Neuronal stem cell (in vitro differentiated cells): ENCODE measurements at regions not wholly inside any gene's neighbourhood (a gene's known extent, or its start where the extent isn't known, plus 50 kb on each side); places are given as distances from the start of the nearest gene placed in this dataset.

Experiments used
- DNase-seq: peaks from one replicate; pipeline ENCODE4 v3.0.0-alpha.2; 2013; ENCODE audit warnings: low spot score
- H2AFZ ChIP-seq: one replicate; pipeline ENCODE4 v1.6.1; 2013; ENCODE audit warnings: mild to moderate bottlenecking, low read length, inconsistent platforms
- H2AK5ac ChIP-seq: 2 replicates; pipeline ENCODE4 v1.6.1; 2013; ENCODE audit warnings: low read depth, mild to moderate bottlenecking, inconsistent platforms, low read length, moderate library complexity, mixed read lengths
- H2BK120ac ChIP-seq: 2 replicates; pipeline ENCODE4 v1.6.1; 2013; ENCODE audit warnings: low read depth, mild to moderate bottlenecking, inconsistent platforms, low read length, moderate library complexity, mixed read lengths
- H2BK12ac ChIP-seq: one replicate; pipeline ENCODE4 v1.6.1; 2013; ENCODE audit warnings: low read length, inconsistent platforms
- H2BK15ac ChIP-seq: 2 replicates; pipeline ENCODE4 v1.6.1; 2013; ENCODE audit warnings: mild to moderate bottlenecking, low read length, inconsistent platforms, mixed read lengths
- H2BK5ac ChIP-seq: one replicate; pipeline ENCODE4 v1.6.1; 2013; ENCODE audit warnings: inconsistent platforms, mild to moderate bottlenecking, low read length, moderate library complexity
- H3K14ac ChIP-seq: one replicate; pipeline ENCODE4 v1.6.1; 2013; ENCODE audit warnings: low read length, inconsistent platforms
- H3K18ac ChIP-seq: 2 replicates; pipeline ENCODE4 v1.6.1; 2013; ENCODE audit warnings: low read length, inconsistent platforms
- H3K23ac ChIP-seq: 2 replicates; pipeline ENCODE4 v1.6.1; 2013; ENCODE audit warnings: low read depth, mild to moderate bottlenecking, mixed read lengths, low read length, inconsistent platforms; ENCODE audit not compliant: poor library complexity
- H3K27ac ChIP-seq: replicated peaks from 3 replicates; pipeline ENCODE4 v1.5.1; 2013; ENCODE audit warnings: low read length, inconsistent platforms
- H3K27me3 ChIP-seq, 3 experiments: 2 replicates each; pipeline ENCODE4 v1.6.1; 2013; ENCODE audit warnings: low read length in 3 of 3, mild to moderate bottlenecking in 2 of 3, inconsistent platforms in 1 of 3, low read depth in 1 of 3, mixed read lengths in 1 of 3, moderate library complexity in 1 of 3; ENCODE audit not compliant: control insufficient read depth in 3 of 3, insufficient read depth in 3 of 3
- H3K36me3 ChIP-seq, 2 donors: replicated peaks in 1 of 2; 2 replicates each; pipeline ENCODE4 v1.6.1; 2013; ENCODE audit warnings: low read length in 2 of 2; ENCODE audit not compliant: control insufficient read depth in 2 of 2, insufficient read depth in 2 of 2
- H3K4ac ChIP-seq: 2 replicates; pipeline ENCODE4 v1.6.1; 2013; ENCODE audit warnings: inconsistent platforms, mild to moderate bottlenecking, low read length, moderate library complexity
- H3K4me1 ChIP-seq, 2 donors: 1 replicate in 1 of 2; 2 replicates in 1 of 2; pipeline ENCODE4 v1.6.1; 2013; ENCODE audit warnings: low read length in 2 of 2, low read depth in 1 of 2; ENCODE audit not compliant: control insufficient read depth in 2 of 2, insufficient read depth in 1 of 2
- H3K4me2 ChIP-seq: one replicate; pipeline ENCODE4 v1.6.1; 2013; ENCODE audit warnings: mild to moderate bottlenecking, low read length, inconsistent platforms; ENCODE audit not compliant: insufficient read depth, poor library complexity, severe bottlenecking
- H3K4me3 ChIP-seq, 2 donors: 2 replicates each; pipeline ENCODE4 v1.5.1; 2013; ENCODE audit warnings: low read length in 2 of 2, mild to moderate bottlenecking in 2 of 2, inconsistent platforms in 1 of 2, moderate library complexity in 1 of 2
- H3K79me1 ChIP-seq: one replicate; pipeline ENCODE4 v1.6.1; 2013; ENCODE audit warnings: low read depth, mild to moderate bottlenecking, inconsistent platforms, low read length, moderate library complexity
- H3K9ac ChIP-seq: one replicate; pipeline ENCODE4 v1.6.1; 2013; ENCODE audit warnings: mild to moderate bottlenecking, low read depth, low read length, inconsistent platforms; ENCODE audit not compliant: poor library complexity
- H3K9me3 ChIP-seq, 2 donors: replicated peaks in 1 of 2; 2 replicates each; pipeline versions ENCODE3 to v1.6.1; 2013; ENCODE audit warnings: low read length in 2 of 2, mild to moderate bottlenecking in 2 of 2, inconsistent platforms in 1 of 2, low read depth in 1 of 2, mixed read lengths in 1 of 2, moderate library complexity in 1 of 2; ENCODE audit not compliant: control insufficient read depth in 2 of 2, insufficient read depth in 1 of 2
- H4K8ac ChIP-seq: one replicate; pipeline ENCODE4 v1.6.1; 2013; ENCODE audit warnings: low read depth, mild to moderate bottlenecking, inconsistent platforms, low read length, moderate library complexity
- H4K91ac ChIP-seq: one replicate; pipeline ENCODE4 v1.6.1; 2013; ENCODE audit warnings: low read length, low read depth, mild to moderate bottlenecking, inconsistent platforms; ENCODE audit not compliant: poor library complexity
- WGBS, 2 donors: extraction: QIAGEN DNeasy Blood & Tissue Kit; methylation state at CpG; one replicate each; pipeline ENCODE4 v1.1.7; 2013; ENCODE audit warnings: missing lambda C conversion rate in 2 of 2, mixed read lengths in 1 of 2; ENCODE audit not compliant: insufficient read length in 2 of 2, insufficient replicate concordance in 1 of 2; ENCODE audit errors: extremely low coverage in 2 of 2; 5-methylcytosine and 5-hydroxymethylcytosine counted together

DNA sequence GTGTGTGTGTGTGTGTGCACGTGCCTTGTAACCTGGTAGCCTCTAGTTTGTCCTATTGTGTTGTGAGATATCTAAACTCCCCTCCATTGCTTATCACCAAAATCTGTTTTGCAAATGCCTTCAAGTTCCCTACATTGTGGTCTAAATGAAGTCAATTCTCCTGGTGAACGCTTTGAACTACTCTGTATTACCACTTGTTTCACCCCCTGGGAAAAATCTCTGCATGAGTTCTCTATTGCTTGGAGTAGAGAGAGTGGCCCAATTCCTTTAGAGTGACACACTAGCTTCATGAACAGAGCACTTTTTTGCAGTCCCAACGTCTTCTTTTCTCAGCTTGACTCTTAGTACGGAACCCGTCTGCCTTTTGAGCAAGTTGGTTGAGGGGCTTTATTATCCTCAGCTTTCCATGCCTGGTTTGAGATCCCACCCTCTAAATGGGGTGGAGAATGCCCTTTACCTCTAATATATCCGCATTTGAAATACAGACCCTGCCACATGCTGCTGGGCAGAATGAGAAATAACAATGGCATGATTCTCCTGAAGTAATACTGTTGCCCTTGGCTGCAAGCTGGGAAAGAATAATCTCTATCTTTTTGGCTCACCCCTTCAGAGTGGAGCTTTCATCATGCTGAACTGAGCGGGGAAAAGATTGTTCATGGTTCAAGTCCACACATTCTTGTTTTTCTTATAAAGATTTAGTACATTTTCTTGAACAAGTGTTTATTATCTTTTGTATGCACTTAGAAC, 2545.3 kb downstream of the PCDH9 start:
- Histone ChIP-seq H3K36me3 (no peaks in the 10 kb centered on the region), H2BK5ac (no peak overlapping the region), H2BK15ac (no peak overlapping the region), H4K91ac (no peak overlapping the region), H3K9ac (no peak overlapping the region), H3K14ac (no peak overlapping the region), H3K4me1 (peaks cover 0 to 5% of the 10 kb centered on the region in 2 donors), H2AFZ (peak overlapping the region; percentile 82), H3K23ac (no peak overlapping the region), H2AK5ac (no peak overlapping the region), H3K27me3 (no peaks in the 10 kb centered on the region), H3K18ac (no peak overlapping the region), H3K4ac (no peak overlapping the region), H3K4me3 (no peak overlapping the region), H3K4me2 (no peak overlapping the region), H2BK120ac (no peak overlapping the region), H3K27ac (no peak overlapping the region), H3K79me1 (no peaks in the 10 kb centered on the region), H4K8ac (no peak overlapping the region), H2BK12ac (no peak overlapping the region), H3K9me3 (no peaks in the 10 kb centered on the region)
- WGBS, 2 donors, result no CpG with 5 or more reads among the region's 7 CpGs
- DNase-seq, result no peak

DNA sequence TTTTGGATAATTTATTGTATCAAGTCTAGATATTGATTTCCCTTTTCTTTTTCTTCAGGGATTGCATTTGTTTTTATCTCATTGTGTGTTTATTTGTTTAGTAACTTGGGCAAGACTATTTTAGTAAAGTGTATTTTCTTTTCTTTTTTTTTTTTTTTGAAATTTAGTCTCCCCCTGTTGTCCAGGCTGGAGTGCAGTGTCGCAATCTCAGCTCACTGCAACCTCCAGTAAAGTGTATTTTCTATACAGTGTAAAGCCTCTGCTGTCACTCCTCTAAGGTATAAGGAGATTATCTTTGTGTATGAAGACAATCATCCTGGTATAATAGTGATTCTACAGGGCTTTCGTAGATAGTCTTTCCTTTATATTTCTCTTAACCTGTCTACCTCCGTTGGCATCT, 2546.0 kb downstream of the PCDH9 start:
- H2BK15ac ChIP-seq, result no peak overlapping the region
- no peak overlapping the region for H3K9ac ChIP-seq
- H3K14ac ChIP-seq, result no peak overlapping the region
- no peak overlapping the region for H3K4me2 ChIP-seq
- H3K4me1 ChIP-seq, result peaks cover 0 to 5% of the 10 kb centered on the region in 2 donors
- no peaks in the 10 kb centered on the region for H3K9me3 ChIP-seq
- H3K27me3 ChIP-seq, result no peaks in the 10 kb centered on the region
- H2BK120ac ChIP-seq, result no peak overlapping the region
- H3K4ac ChIP-seq, result no peak overlapping the region
- no peak for DNase-seq
- no peak overlapping the region for H4K8ac ChIP-seq
- H2AK5ac ChIP-seq, result no peak overlapping the region
- no peak overlapping the region for H3K18ac ChIP-seq
- H3K36me3 ChIP-seq, result no peaks in the 10 kb centered on the region
- no peak overlapping the region for H4K91ac ChIP-seq
- no peak overlapping the region for H3K4me3 ChIP-seq
- no peak overlapping the region for H2BK5ac ChIP-seq
- no peak overlapping the region for H3K27ac ChIP-seq
- no peaks in the 10 kb centered on the region for H3K79me1 ChIP-seq
- no peak overlapping the region for H3K23ac ChIP-seq
- WGBS, 2 donors, result no CpG with 5 or more reads among the region's 3 CpGs
- H2BK12ac ChIP-seq, result no peak overlapping the region
- H2AFZ ChIP-seq, result peak overlapping the region; percentile 82

DNA sequence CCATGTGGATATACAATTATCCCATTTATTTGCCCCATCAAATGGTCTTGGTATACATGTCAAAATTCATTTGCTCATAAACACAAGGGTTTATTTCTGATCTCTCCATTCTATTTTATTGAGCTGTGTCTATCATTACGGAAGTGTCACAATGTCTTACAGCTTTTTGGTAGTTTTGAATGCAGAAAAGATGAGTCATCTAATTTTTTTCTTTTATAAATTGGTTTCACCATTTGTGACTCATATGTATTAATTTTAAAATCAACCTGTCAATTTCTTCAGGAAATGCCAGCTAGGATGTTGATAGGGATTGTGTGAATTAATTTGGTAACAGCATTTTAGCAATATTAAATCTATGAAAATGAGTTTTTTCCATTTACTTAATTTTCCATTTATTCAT, 2549.4 kb downstream of the PCDH9 start:
- DNase-seq, result no peak
- no peak overlapping the region for H2BK120ac ChIP-seq
- no peak overlapping the region for H2BK15ac ChIP-seq
- no peak overlapping the region for H3K18ac ChIP-seq
- H3K9me3 ChIP-seq, result no peaks in the 10 kb centered on the region
- no peak overlapping the region for H3K27ac ChIP-seq
- H3K23ac ChIP-seq, result no peak overlapping the region
- H2BK12ac ChIP-seq, result no peak overlapping the region
- peaks cover 0 to 5% of the 10 kb centered on the region in 2 donors for H3K4me1 ChIP-seq
- H3K36me3 ChIP-seq, result no peaks in the 10 kb centered on the region
- no peak overlapping the region for H2AFZ ChIP-seq
- no peak overlapping the region for H3K14ac ChIP-seq
- no peak overlapping the region for H4K8ac ChIP-seq
- no CpG with 5 or more reads among the region's 1 CpG for WGBS, 2 donors
- H3K27me3 ChIP-seq, result no peaks in the 10 kb centered on the region
- H3K4me2 ChIP-seq, result no peak overlapping the region
- H3K4ac ChIP-seq, result no peak overlapping the region
- H3K4me3 ChIP-seq, result no peak overlapping the region
- H3K9ac ChIP-seq, result no peak overlapping the region
- no peak overlapping the region for H2BK5ac ChIP-seq
- H4K91ac ChIP-seq, result no peak overlapping the region
- H3K79me1 ChIP-seq, result no peaks in the 10 kb centered on the region
- H2AK5ac ChIP-seq, result no peak overlapping the region

DNA sequence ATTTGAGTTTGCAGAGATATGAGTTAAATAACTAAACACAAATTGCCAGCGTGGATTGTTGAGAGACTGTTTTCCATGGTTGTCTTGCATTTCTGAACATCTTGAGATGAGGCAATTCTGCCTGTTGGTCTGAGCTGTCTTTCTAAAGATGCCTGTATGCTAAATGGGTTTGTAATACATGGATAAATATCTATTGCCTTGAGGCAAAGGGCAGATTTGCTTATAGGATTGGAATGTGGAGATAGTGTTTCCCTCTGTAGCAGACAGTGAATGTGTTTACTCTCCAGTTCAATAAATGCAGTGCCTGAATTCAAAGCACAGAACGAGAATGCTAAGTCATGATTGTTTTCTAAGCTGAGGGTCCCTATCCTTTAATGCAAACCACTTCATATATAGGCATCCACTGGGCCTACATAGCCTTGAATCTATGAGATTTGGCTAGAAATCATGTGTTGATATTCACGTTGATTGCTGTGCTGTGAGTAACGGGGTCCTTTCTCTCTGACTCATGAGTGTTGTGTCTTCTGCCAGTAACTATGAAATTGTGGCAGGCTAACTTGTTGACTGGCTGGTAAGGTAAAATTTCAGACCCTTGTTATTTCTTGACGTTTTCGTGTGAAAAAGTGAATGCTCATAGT, 2554.8 kb downstream of the PCDH9 start:
- H2BK5ac ChIP-seq, result no peak overlapping the region
- H4K91ac ChIP-seq, result no peak overlapping the region
- H3K27me3 ChIP-seq, result no peaks in the 10 kb centered on the region
- no peak overlapping the region for H3K14ac ChIP-seq
- no peak overlapping the region for H2BK120ac ChIP-seq
- no peaks in the 10 kb centered on the region for H3K36me3 ChIP-seq
- no peak overlapping the region for H4K8ac ChIP-seq
- H3K9ac ChIP-seq, result no peak overlapping the region
- peak overlapping the region; percentile 18 for H2AFZ ChIP-seq
- no peak overlapping the region for H3K4me2 ChIP-seq
- H3K4me3 ChIP-seq, result no peak overlapping the region
- H3K4ac ChIP-seq, result no peak overlapping the region
- H2BK15ac ChIP-seq, result no peak overlapping the region
- H3K23ac ChIP-seq, result no peak overlapping the region
- H2AK5ac ChIP-seq, result no peak overlapping the region
- H2BK12ac ChIP-seq, result no peak overlapping the region
- H3K4me1 ChIP-seq, result no peaks in the 10 kb centered on the region
- H3K18ac ChIP-seq, result no peak overlapping the region
- H3K79me1 ChIP-seq, result no peaks in the 10 kb centered on the region
- no CpG with 5 or more reads among the region's 6 CpGs for WGBS, 2 donors
- no peaks in the 10 kb centered on the region for H3K9me3 ChIP-seq
- no peak for DNase-seq
- H3K27ac ChIP-seq, result no peak overlapping the region
